H1 (cell line): ENCODE measurements at regions not wholly inside any gene's neighbourhood (a gene's known extent, or its start where the extent isn't known, plus 50 kb on each side); places are given as distances from the start of the nearest gene placed in this dataset.

Experiments
- CTCF ChIA-PET: fragments of 300-600 bp; sonication (Branson Sonifier 250); formaldehyde crosslinking; loops from one replicate; lab custom pipeline; 2021; ENCODE audit not compliant: partially characterized antibody; lab: Charles Lee
- POLR2A ChIA-PET: fragments of 300-600 bp; sonication (Branson Sonifier 250); formaldehyde crosslinking; loops from one replicate; lab custom pipeline; 2021; ENCODE audit warnings: inconsistent platforms; ENCODE audit not compliant: partially characterized antibody; lab: Charles Lee
- DNase-seq, 2 experiments: peaks; one replicate each; pipeline versions ENCODE4 v3.0.0 to v3.0.0-alpha.2; 2010 to 2022; ENCODE audit warnings: low spot score in 2 of 2, low read depth in 1 of 2, mixed read lengths in 1 of 2
- FAIRE-seq: peaks from 2 replicates; lab custom pipeline; 2011; peaks lifted over from hg19 to GRCh38; lab: Jason Lieb, UNC
- H2AFZ ChIP-seq: 2 replicates; pipeline ENCODE4 v1.8.1; 2012; ENCODE audit warnings: low read length, inconsistent platforms
- H2AK5ac ChIP-seq: 2 replicates; pipeline ENCODE4 v1.6.1; 2013; ENCODE audit warnings: low read depth, low read length
- H2BK120ac ChIP-seq: replicated peaks from 2 replicates; pipeline ENCODE3; 2013; ENCODE audit warnings: low read depth, low read length, inconsistent platforms
- H2BK12ac ChIP-seq: 2 replicates; pipeline ENCODE4 v1.6.1; 2013; ENCODE audit warnings: low read depth, low read length
- H2BK15ac ChIP-seq: 2 replicates; pipeline ENCODE4 v1.6.1; 2013; ENCODE audit warnings: low read length
- H2BK20ac ChIP-seq: 2 replicates; pipeline ENCODE4 v1.6.1; 2013; ENCODE audit warnings: low read length
- H2BK5ac ChIP-seq: 2 replicates; pipeline ENCODE4 v1.6.1; 2013; ENCODE audit warnings: low read depth, low read length
- H3K14ac ChIP-seq: 2 replicates; pipeline ENCODE4 v1.6.1; 2013; ENCODE audit warnings: inconsistent platforms; ENCODE audit not compliant: insufficient read length
- H3K18ac ChIP-seq: 2 replicates; pipeline ENCODE4 v1.6.1; 2013; ENCODE audit warnings: low read length; ENCODE audit errors: extremely low read depth
- H3K23ac ChIP-seq: 2 replicates; pipeline ENCODE4 v1.6.1; 2013; ENCODE audit warnings: inconsistent platforms; ENCODE audit not compliant: insufficient read length
- H3K23me2 ChIP-seq: 2 replicates; pipeline ENCODE4 v1.6.1; 2013; ENCODE audit warnings: low read depth, low read length
- H3K27ac ChIP-seq: 2 replicates; pipeline ENCODE4 v1.6.1; 2011; ENCODE audit warnings: low read depth, low read length, inconsistent platforms
- H3K27me3 ChIP-seq, 4 experiments: replicated peaks in 1 of 4; 1 replicate in 1 of 4; 2 replicates in 3 of 4; pipeline versions ENCODE4 v1.6.1 to v1.8.1; 2011 to 2013; ENCODE audit warnings: low read length in 3 of 4, mild to moderate bottlenecking in 3 of 4, inconsistent platforms in 2 of 4, mixed read lengths in 2 of 4, moderate library complexity in 1 of 4; ENCODE audit not compliant: control insufficient read depth in 3 of 4, insufficient read depth in 3 of 4; ENCODE audit errors: extremely low read depth in 1 of 4
- H3K36me3 ChIP-seq, 4 experiments: 2 replicates each; pipeline versions ENCODE4 v1.6.1 to v1.8.1; 2011 to 2013; ENCODE audit warnings: mild to moderate bottlenecking in 4 of 4, low read length in 3 of 4, moderate library complexity in 2 of 4, control low read depth in 1 of 4, inconsistent platforms in 1 of 4; ENCODE audit not compliant: insufficient read depth in 4 of 4, control insufficient read depth in 2 of 4
- H3K4ac ChIP-seq: replicated peaks from 2 replicates; pipeline ENCODE3; 2013; ENCODE audit warnings: low read length, low read depth, mixed read lengths, inconsistent platforms; ENCODE audit not compliant: insufficient read length
- H3K4me1 ChIP-seq, 4 experiments: replicated peaks in 1 of 4; 1 replicate in 1 of 4; 2 replicates in 3 of 4; pipeline versions ENCODE4 v1.6.1 to v1.8.1; 2011 to 2013; ENCODE audit warnings: low read length in 3 of 4, inconsistent platforms in 2 of 4, mixed read lengths in 1 of 4; ENCODE audit not compliant: insufficient read depth in 4 of 4, control insufficient read depth in 3 of 4
- H3K4me2 ChIP-seq, 2 experiments: 2 replicates each; pipeline versions ENCODE4 v1.6.1 to v1.8.1; 2011 to 2013; ENCODE audit warnings: low read depth in 2 of 2, low read length in 2 of 2, control low read depth in 1 of 2, inconsistent platforms in 1 of 2, mild to moderate bottlenecking in 1 of 2; ENCODE audit not compliant: insufficient read depth in 1 of 2
- H3K4me3 ChIP-seq, 4 experiments: fragments of 200-600, 300-600 bp in 1 of 4; sonication (generic), shearing (Covaris generic), sonication (Bioruptor Twin) in 1 of 4; 2 replicates each; pipeline versions ENCODE4 v1.5.1 to v1.8.1; 2011 to 2016; ENCODE audit warnings: low read length in 4 of 4, low read depth in 3 of 4, control low read depth in 2 of 4, inconsistent platforms in 2 of 4, mild to moderate bottlenecking in 2 of 4, mixed read lengths in 1 of 4, moderate library complexity in 1 of 4; ENCODE audit not compliant: insufficient read depth in 2 of 4; ENCODE audit errors: extremely low read depth in 1 of 4
- H3K56ac ChIP-seq: replicated peaks from 2 replicates; pipeline ENCODE3; 2013; ENCODE audit warnings: low read depth, mild to moderate bottlenecking, mixed read lengths, low read length, inconsistent platforms; ENCODE audit not compliant: insufficient read length
- H3K79me1 ChIP-seq: 2 replicates; pipeline ENCODE4 v1.6.1; 2013; ENCODE audit warnings: low read depth, low read length, control low read depth
- H3K79me2 ChIP-seq, 2 experiments: 2 replicates each; pipeline versions ENCODE4 v1.6.1 to v1.8.1; 2012 to 2013; ENCODE audit warnings: low read length in 2 of 2, mild to moderate bottlenecking in 2 of 2, inconsistent platforms in 1 of 2; ENCODE audit not compliant: insufficient read depth in 2 of 2, control insufficient read depth in 1 of 2
- H3K9ac ChIP-seq, 4 experiments: replicated peaks in 1 of 4; 1 replicate in 1 of 4; 2 replicates in 3 of 4; pipeline versions ENCODE4 v1.6.1 to v1.8.1; 2011 to 2013; ENCODE audit warnings: low read depth in 3 of 4, low read length in 3 of 4, control low read depth in 2 of 4, mild to moderate bottlenecking in 2 of 4, moderate library complexity in 2 of 4, inconsistent platforms in 1 of 4; ENCODE audit errors: extremely low read depth in 1 of 4
- H3K9me3 ChIP-seq, 2 experiments: 2 replicates each; pipeline versions ENCODE4 v1.6.1 to v1.8.1; 2012 to 2013; ENCODE audit warnings: mild to moderate bottlenecking in 2 of 2, moderate library complexity in 2 of 2, control low read depth in 1 of 2, inconsistent platforms in 1 of 2, low read depth in 1 of 2, low read length in 1 of 2, mixed read lengths in 1 of 2; ENCODE audit not compliant: insufficient read depth in 2 of 2
- H4K20me1 ChIP-seq, 2 experiments: replicated peaks in 1 of 2; 2 replicates each; pipeline versions ENCODE3 to v1.8.1; 2011 to 2013; ENCODE audit warnings: inconsistent platforms in 2 of 2, low read length in 2 of 2, mild to moderate bottlenecking in 1 of 2; ENCODE audit not compliant: insufficient read depth in 2 of 2, control insufficient read depth in 1 of 2
- H4K5ac ChIP-seq: 2 replicates; pipeline ENCODE4 v1.6.1; 2013; ENCODE audit warnings: low read length, low read depth, mixed read lengths, inconsistent platforms; ENCODE audit not compliant: insufficient read length
- H4K8ac ChIP-seq: 2 replicates; pipeline ENCODE4 v1.8.0; 2013; ENCODE audit warnings: mild to moderate bottlenecking, moderate library complexity, low read length, inconsistent platforms; ENCODE audit not compliant: insufficient read depth; ENCODE audit errors: extremely low read depth
- H4K91ac ChIP-seq: replicated peaks from 2 replicates; pipeline ENCODE3; 2013; ENCODE audit warnings: low read length, mixed read lengths, inconsistent platforms; ENCODE audit not compliant: insufficient read length
- ASH2L ChIP-seq: fragments of 200-600, 300-600 bp; sonication (generic); IDR thresholded peaks from one replicate; pipeline ENCODE4 v1.7.1; 2017; ENCODE audit warnings: low read length
- CBX8 ChIP-seq: fragments of 300-800, 300-1000 bp; sonication (generic); IDR thresholded peaks from 2 replicates; pipeline ENCODE4 v1.7.1; 2016; ENCODE audit warnings: low read depth, low read length, borderline replicate concordance
- EGR1 ChIP-seq: IDR thresholded peaks from 2 replicates; pipeline ENCODE4 v1.6.1; 2011; ENCODE audit warnings: low read depth, low read length, borderline replicate concordance
- EZH2 ChIP-seq: fragments of 200-600 bp; sonication (generic); IDR thresholded peaks from 2 replicates; pipeline ENCODE4 v1.7.1; 2012; ENCODE audit warnings: low read depth, mild to moderate bottlenecking, moderate library complexity, low read length, inconsistent platforms; ENCODE audit not compliant: severe bottlenecking
- JUND ChIP-seq: IDR thresholded peaks from 2 replicates; pipeline ENCODE4 v1.6.1; 2011; ENCODE audit warnings: mild to moderate bottlenecking, improper control_type of control experiment, low read length
- KDM5A ChIP-seq: fragments of 200-600 bp; IDR thresholded peaks from 2 replicates; pipeline ENCODE4 v1.7.1; 2012; ENCODE audit warnings: mild to moderate bottlenecking, low read length, inconsistent platforms, mixed read lengths
- RXRA ChIP-seq: IDR thresholded peaks from 2 replicates; pipeline ENCODE4 v1.6.1; 2011; ENCODE audit warnings: low read depth, mild to moderate bottlenecking, low read length, moderate library complexity; ENCODE audit not compliant: insufficient read depth
- SAP30 ChIP-seq: fragments of 300-600 bp; sonication (generic); IDR thresholded peaks from 2 replicates; pipeline ENCODE4 v1.7.1; 2012; ENCODE audit warnings: low read length, moderate library complexity, mild to moderate bottlenecking, inconsistent platforms; ENCODE audit not compliant: insufficient read depth, insufficient replicate concordance
- SIN3A ChIP-seq, 2 experiments: IDR thresholded peaks in 1 of 2; conservative IDR thresholded peaks in 1 of 2; 2 replicates each; pipeline ENCODE4 v1.6.1; 2011 to 2012; ENCODE audit warnings: low read length in 2 of 2, improper control_type of control experiment in 1 of 2, low read depth in 1 of 2, mild to moderate bottlenecking in 1 of 2
- SIX5 ChIP-seq: IDR thresholded peaks from 2 replicates; pipeline ENCODE4 v1.6.1; 2011; ENCODE audit warnings: mild to moderate bottlenecking, low read depth, low read length
- SP1 ChIP-seq: IDR thresholded peaks from 2 replicates; pipeline ENCODE4 v1.6.1; 2011; ENCODE audit warnings: low read depth, low read length
- TBP ChIP-seq: IDR thresholded peaks from 2 replicates; pipeline ENCODE4 v1.6.1; 2011; ENCODE audit warnings: low read depth, low read length, improper control_type of control experiment
- TCF12 ChIP-seq: IDR thresholded peaks from 2 replicates; pipeline ENCODE4 v1.6.1; 2011; ENCODE audit warnings: low read depth, mild to moderate bottlenecking, low read length
- USF2 ChIP-seq: IDR thresholded peaks from 2 replicates; pipeline ENCODE4 v1.6.1; 2011; ENCODE audit warnings: low read length, improper control_type of control experiment
- WGBS, 2 experiments: shearing (Covaris generic) in 1 of 2; methylation state at CpG; one replicate each; pipeline versions ENCODE4 v1.1.6 to v1.1.7; 2013 to 2015; ENCODE audit warnings: low lambda C conversion rate in 2 of 2, mixed read lengths in 2 of 2, inconsistent platforms in 1 of 2, low coverage in 1 of 2, missing lambda C conversion rate in 1 of 2; ENCODE audit not compliant: insufficient replicate concordance in 2 of 2, insufficient coverage in 1 of 2, insufficient read length in 1 of 2; ENCODE audit errors: extremely low coverage in 1 of 2, missing lambda C conversion rate in 1 of 2; 5-methylcytosine and 5-hydroxymethylcytosine counted together

- FAIRE-seq (no peak), DNase-seq (no peak)
- Histone ChIP-seq H3K36me3 (no peaks in the 10 kb centered on the region), H3K4me1 (no peaks in the 10 kb centered on the region), H2AK5ac (no peak overlapping the region), H3K9ac (no peak overlapping the region), H3K18ac (no peak overlapping the region), H2AFZ (0 out of 2 replicates have a peak overlapping the region, but pooled peaks have one; percentile 22), H2BK20ac (no peak overlapping the region), H3K56ac (no peak overlapping the region), H3K14ac (no peak overlapping the region), H4K20me1 (no peaks in the 10 kb centered on the region), H2BK12ac (no peak overlapping the region), H3K4me3 (no peak overlapping the region), H4K8ac (no peak overlapping the region), H3K79me1 (no peaks in the 10 kb centered on the region), H3K4me2 (no peak overlapping the region), H3K4ac (no peak overlapping the region), H3K9me3 (no peaks in the 10 kb centered on the region), H3K27ac (no peak overlapping the region), H3K27me3 (no peaks in the 10 kb centered on the region), H2BK5ac (no peak overlapping the region), H2BK120ac (no peak overlapping the region), H3K23ac (no peak overlapping the region), H4K91ac (no peak overlapping the region), H3K79me2 (no peaks in the 10 kb centered on the region), H4K5ac (no peak overlapping the region), H2BK15ac (no peak overlapping the region), H3K23me2 (no peaks in the 10 kb centered on the region)
- ChIA-PET CTCF (no interaction called here), POLR2A (no interaction called here)
- no peak for TF ChIP-seq EGR1
- no peak for TF ChIP-seq CBX8
- TF ChIP-seq SIN3A (conservative IDR thresholded peaks at IDR 0.05 in 1 of 2, IDR thresholded peaks at IDR 0.05 in 1 of 2; ENCODE audit: low read depth in 1 of 2, low read length in 2 of 2): no peak
- TF ChIP-seq SP1: no peak
- no peak for TF ChIP-seq EZH2
- no peak for TF ChIP-seq SIX5
- TF ChIP-seq TCF12: no peak
- TF ChIP-seq RXRA: no peak
- TF ChIP-seq SAP30: no peak
- TF ChIP-seq TBP: no peak
- no peak for TF ChIP-seq KDM5A
- TF ChIP-seq JUND: no peak
- no peak for TF ChIP-seq USF2
- TF ChIP-seq ASH2L: no peak
- 88% methylated on average over 4 of the region's 5 CpGs; no CpG with 5 or more reads in 1 of the 2 experiments for WGBS, 2 experiments
These were observed 1577.4 kb downstream of the KCNT2 start for GRCh38 chr1:195030793-195031192.
